GM12872 (cell line): ENCODE measurements at regions not wholly inside any gene's neighbourhood (a gene's known extent, or its start where the extent isn't known, plus 50 kb on each side); places are given as distances from the start of the nearest gene placed in this dataset.

Source experiments
- CTCF ChIP-seq: IDR thresholded peaks from 3 replicates; pipeline ENCODE4 v1.5.1; 2011; ENCODE audit warnings: low read depth, mild to moderate bottlenecking, low read length, moderate library complexity; ENCODE audit not compliant: insufficient read depth

GRCh38 chr13:105591277-105591676 is 944.2 kb downstream of the EFNB2 start:
- no peak for TF ChIP-seq CTCF

- no peak for TF ChIP-seq CTCF
Measured at GRCh38 chr13:105587786-105588185, 947.7 kb downstream of the EFNB2 start.

- no peak for TF ChIP-seq CTCF
Measured at GRCh38 chr13:105579821-105580710, 955.4 kb downstream of the EFNB2 start.

GRCh38 chr13:105573136-105573535 is 962.3 kb downstream of the EFNB2 start:
- TF ChIP-seq CTCF, result no peak

GRCh38 chr13:105572401-105572800 is 963.1 kb downstream of the EFNB2 start:
- TF ChIP-seq CTCF, result no peak

- TF ChIP-seq CTCF, result no peak
Measured at GRCh38 chr13:105569816-105570215, 965.6 kb downstream of the EFNB2 start.

GRCh38 chr13:105567951-105568525 is 967.4 kb downstream of the EFNB2 start:
- no peak for TF ChIP-seq CTCF
